GM18907 (cell line): ENCODE measurements at regions not wholly inside any gene's neighbourhood (a gene's known extent, or its start where the extent isn't known, plus 50 kb on each side); places are given as distances from the start of the nearest gene placed in this dataset.
"Not testable (repeated sequence)": the region's sequence is repeated elsewhere in the genome, so short reads cannot be mapped to it uniquely, and the experiment has no call there.

Experiments used
- ATAC-seq: cut with Tn5 transposase; IDR thresholded peaks from one replicate; pipeline ENCODE4 v1.9.1; 2021; ENCODE audit warnings: mild to moderate bottlenecking, moderate library complexity; ENCODE audit not compliant: unreplicated experiment

DNA sequence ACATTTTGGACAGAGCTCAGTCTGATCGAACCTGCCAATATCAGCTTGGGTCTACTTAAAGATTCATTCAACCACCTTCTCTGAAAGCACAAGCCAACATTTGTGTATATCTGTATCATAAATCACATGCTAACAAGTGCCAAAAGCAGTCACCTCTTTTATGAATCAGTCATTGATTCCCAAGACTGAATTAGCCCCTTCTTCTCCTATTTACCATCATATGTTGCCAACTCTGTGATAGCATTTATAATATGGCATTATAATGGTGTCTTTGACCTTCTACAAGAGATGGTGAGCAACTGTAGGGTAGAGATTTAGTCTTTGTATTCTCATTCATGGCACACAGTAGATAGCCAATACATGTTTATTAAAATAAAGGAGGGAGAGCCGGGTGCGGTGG, 61.4 kb downstream of the DDX53 start:
- ATAC-seq = no peak

DNA sequence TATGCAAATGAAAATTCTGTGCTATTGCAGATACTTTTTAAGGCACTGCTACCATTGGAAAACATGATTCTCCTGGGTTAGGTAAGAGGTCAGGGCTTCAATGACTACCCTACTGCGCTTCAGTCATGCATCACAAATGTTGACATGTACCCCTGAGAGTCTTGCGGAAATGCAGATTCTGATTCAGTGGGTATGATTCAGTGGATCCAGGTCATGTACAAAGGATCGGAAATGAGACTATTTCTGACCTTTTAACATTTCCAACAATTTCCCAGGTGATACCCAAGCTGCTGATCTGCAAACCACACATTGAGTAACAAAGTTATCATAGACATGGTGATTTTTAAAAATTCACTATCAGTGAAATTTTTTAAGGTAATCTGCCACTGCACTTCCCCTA, 62.6 kb downstream of the DDX53 start:
- no peak for ATAC-seq

DNA sequence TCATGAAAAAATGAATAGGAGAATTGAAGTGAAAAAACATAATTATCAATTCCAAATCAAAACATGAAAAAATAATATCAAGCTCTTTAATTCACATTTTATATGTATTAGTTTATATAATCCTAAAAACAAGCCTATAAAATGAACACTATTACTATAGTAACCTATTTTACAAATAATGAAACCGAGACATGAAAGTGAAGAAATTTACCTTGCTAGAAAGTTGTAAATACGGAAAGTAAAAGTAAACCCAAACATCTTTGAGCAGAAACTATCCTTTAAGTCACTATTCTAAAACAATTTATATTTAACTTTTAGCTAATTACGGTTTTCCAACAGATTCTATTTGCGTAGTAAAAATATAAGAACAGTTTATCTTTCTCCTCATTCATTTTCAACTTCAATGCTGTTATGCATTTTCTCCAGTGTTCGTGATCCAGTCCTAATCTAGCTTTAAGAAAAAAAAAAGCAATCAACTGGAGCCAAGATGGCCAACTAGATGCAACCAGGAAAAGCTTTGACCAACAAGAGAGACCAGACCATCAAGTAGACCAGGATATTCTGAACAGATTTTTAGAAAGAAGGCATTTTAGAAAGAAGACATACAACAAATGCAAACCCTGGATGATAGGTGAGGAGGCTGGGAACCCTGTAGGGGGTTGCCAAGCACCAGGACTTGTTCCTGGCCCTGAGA, 67.0 kb downstream of the DDX53 start:
- ATAC-seq = peak; percentile 57

DNA sequence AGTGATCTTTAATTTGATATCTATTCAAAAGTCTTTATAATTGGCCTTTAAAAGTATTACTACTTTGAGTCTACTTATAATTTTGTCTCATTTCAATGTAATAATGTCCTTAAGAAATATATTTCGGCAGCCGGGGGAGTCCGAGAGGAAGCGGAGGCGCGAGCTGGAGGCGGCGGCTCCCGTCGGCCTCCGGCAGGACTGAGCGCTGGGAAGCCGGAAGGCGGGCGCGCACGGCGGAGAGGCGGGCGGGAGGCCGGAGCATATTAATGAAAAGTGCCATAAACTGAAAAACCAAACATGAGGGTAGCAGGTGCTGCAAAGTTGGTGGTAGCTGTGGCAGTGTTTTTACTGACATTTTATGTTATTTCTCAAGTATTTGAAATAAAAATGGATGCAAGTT, 75.7 kb downstream of the DDX53 start:
- ATAC-seq = not testable (repeated sequence)

GRCh38 chrX:23079347-23079746, 79.6 kb downstream of the DDX53 start:
- no peak for ATAC-seq

DNA sequence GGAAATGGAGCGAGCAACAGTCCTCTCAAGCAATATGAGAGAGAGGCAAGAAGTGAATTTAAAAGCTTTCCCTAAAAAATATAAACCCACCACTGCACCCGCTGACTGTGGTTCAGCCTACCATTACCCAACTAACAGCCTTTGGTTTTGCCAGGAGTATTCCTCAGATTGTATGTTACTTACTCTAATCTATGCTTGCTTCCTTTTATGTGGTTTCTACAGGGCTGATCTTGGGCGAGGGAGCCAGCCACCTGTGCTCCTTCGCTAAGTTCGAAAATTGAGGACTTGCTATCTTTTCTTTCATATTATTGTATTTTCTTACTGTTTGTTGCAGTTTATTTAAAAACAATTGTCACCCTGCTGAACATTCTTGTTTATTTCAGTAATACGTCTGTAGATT, 101.1 kb downstream of the DDX53 start:
- ATAC-seq = no peak

GRCh38 chrX:23103546-23103945, 103.8 kb downstream of the DDX53 start:
- no peak for ATAC-seq

- no peak for ATAC-seq
Observed at GRCh38 chrX:23114241-23114640, 114.5 kb downstream of the DDX53 start.

DNA sequence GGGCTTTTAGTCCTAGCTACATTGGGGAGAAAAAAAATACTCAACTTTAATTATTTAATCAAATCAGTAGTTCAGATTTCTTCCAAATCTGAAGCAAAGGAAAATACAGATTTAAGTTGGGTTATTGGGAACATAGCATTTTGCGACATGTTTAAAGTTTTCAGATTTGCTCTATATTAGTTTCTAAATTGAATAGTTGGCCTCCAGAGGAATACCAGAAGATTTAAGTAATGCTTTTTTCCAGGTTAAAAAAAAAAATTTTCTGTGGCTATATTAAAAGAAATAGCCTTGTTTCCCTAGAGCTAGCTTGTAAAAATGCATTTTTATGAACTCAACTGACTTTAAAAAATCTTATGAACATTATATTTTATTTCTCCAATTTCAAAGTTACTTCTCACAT, 115.9 kb downstream of the DDX53 start:
- no peak for ATAC-seq

DNA sequence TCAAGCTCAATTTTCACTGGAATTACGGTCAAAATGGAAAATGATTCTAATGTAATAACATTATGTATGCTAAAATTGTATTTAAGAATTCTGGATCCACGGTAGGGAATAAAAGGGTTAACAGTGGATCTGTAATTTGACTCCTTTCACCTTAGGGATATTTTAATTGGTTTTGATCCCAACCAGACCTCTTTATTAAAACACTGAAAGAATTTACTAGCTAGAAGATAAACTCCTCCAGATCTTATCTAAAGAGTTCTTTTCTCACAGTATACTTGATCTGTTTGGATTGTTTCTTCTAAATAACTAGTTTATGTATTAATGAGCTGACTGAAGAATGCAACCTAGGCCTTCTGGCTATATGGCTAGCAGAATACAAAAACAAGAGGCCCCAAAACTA, 118.4 kb downstream of the DDX53 start:
- no peak for ATAC-seq

DNA sequence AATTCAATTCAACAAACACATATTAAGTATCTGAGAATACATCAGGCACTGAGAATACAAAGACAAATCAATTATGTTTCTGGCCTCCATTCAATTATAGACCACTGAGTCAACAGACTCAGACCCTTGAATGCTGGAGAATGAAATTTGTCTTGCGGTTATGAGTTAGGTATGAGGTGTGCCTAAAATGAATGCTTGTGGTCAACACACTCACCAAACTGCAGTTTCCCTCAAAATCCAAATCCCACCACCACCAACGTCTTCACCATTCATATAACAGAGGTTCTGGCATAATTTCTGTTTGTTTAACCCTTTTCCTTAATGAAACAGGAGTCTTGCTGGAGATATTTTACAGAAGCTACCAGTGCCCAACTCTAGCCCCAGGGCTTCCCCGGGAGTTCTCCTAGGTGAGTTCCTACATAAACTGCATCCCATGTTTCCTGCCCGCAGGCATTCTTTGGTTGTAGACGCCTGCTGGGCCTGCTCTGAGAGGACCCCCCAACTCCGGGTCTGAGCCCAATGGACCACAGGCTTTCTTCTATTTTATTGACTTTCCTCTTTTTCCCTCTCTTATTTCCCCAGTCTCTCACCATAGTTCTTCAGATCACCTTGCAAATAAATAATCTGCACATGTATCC, 119.2 kb downstream of the DDX53 start:
- ATAC-seq = no peak

GRCh38 chrX:23127586-23127985, 127.8 kb downstream of the DDX53 start:
- no peak for ATAC-seq

DNA sequence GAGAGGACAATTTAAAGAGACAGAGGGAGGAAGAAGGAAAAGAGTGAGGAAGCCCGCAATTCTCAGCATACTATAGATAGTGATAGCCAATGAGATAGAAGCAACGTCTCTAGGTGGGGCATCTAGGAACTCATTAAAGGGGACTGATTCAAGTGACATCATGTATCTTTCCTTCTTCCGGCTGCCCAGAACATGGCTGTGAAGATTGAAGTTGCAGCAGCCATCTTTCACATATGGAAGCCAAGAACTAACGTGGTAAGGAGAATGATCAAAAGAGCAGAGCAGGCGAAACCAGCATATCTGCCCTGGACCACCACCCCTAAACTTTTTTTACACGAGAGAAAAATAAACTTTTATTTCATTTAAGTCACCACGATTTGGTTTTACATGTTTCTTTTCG, 133.8 kb downstream of the DDX53 start:
- no peak for ATAC-seq

GRCh38 chrX:23134136-23134535, 134.4 kb downstream of the DDX53 start:
- no peak for ATAC-seq

GRCh38 chrX:23136816-23137215, 137.1 kb downstream of the DDX53 start:
- no peak for ATAC-seq

- ATAC-seq = no peak
Observed at GRCh38 chrX:23168291-23168690, 166.4 kb upstream of the PTCHD1 start.

DNA sequence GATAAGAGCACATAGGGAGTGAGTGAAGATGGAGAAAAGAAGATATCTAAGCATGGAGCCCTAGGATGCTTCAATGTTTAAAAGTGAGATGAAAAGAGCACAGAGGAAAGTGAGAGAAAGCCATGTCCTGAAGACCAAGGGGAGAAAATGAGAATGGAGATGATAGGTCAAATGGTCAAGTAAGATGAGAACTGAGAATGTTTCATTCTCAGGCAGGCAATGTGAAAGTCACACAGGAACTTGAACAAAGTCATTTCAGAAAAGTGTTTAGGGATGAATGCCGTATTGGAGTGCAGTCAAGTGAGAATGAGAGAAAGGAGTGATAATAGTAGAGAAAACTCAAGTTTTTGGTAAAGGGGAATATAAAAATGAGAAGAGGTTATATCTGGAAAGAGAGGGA, 148.7 kb upstream of the PTCHD1 start:
- peak; percentile 81 for ATAC-seq

DNA sequence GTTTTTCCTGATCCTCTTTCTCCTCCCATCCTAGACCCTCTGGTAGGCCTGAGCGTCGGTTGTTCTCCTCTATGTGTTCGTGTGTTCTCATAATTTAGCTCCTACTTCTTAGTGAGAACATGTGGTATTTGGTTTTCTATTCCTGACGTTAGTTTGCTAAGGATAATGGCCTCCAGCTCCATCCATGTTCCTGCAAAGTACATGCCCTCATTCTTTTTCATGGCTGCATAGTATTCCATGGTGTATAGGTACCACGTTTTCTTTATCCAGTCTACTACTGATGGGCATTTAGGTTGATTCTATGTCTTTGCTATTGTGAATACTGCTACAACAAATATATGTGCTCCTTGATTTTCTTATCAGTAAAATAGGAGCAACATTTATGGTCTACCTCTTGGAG, 146.8 kb upstream of the PTCHD1 start:
- no peak for ATAC-seq

- ATAC-seq = no peak
Observed at GRCh38 chrX:23194885-23195554, 139.6 kb upstream of the PTCHD1 start.

GRCh38 chrX:23195761-23196160, 138.9 kb upstream of the PTCHD1 start:
- no peak for ATAC-seq

DNA sequence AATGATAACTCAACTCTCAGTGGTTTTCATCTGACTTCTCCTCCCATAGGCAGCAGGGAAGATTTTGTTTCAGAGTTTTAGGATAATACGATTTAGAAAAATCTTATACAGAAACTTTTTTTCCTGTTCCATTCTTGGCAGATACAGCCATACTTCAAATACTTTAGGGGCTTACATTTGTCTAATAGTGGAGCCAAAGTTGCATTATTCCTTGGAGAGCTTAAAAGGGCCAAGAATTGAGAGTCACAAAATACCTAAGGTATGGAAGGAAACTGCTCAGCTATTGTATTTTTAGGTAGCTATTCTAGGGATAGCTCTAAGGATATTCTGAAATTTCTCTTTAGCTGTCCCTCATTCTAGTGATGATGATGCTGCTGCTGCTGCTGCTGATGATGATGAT, 132.9 kb upstream of the PTCHD1 start:
- ATAC-seq = no peak

DNA sequence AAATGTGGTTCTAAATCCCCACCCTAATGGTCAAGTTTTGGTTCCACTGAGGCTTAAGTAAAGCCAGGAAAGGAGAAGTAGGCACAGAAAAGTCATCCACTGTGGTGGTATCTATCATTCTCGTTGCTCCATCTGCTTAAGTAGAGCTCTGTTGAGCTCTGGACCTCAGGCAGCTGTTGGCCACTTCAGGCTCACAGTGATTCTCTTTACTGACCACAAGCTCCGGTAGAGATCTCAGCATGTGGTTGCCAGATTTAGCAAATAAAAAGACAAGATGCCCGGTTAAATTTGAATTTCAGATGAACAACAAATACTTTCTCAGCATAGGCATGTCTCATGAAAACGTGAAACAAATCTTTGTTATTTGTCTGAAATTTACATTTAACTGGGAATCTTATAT, 132.3 kb upstream of the PTCHD1 start:
- no peak for ATAC-seq
